Panc1 (cell line): ENCODE measurements at regions not wholly inside any gene's neighbourhood (a gene's known extent, or its start where the extent isn't known, plus 50 kb on each side); places are given as distances from the start of the nearest gene placed in this dataset.

Source experiments
- ATAC-seq: fragments of 200-7000 bp; cut with Tn5 transposase; 2 replicates; pipeline ENCODE4 v1.9.1; 2020; ENCODE audit warnings: mild to moderate bottlenecking, moderate library complexity
- BruUV-seq: library from RNA; stranded (reverse); fragments of 400-500 nt; replicated peaks from 2 replicates; lab custom pipeline; 2021; lab: Mats Ljungman, UMichigan
- CTCF ChIA-PET: fragments of 300-600 bp; sonication (Branson Sonifier 250); formaldehyde crosslinking; loops from one replicate; lab custom pipeline; 2022; ENCODE audit warnings: antibody characterized with exemption; lab: Charles Lee
- POLR2A ChIA-PET: fragments of 300-600 bp; sonication (Branson Sonifier 250); formaldehyde crosslinking; loops from one replicate; lab custom pipeline; 2022; ENCODE audit warnings: antibody characterized with exemption; lab: Charles Lee
- DNase-seq: peaks from one replicate; pipeline ENCODE4 v3.0.0-alpha.2; 2010; ENCODE audit warnings: low read depth, low spot score
- H3K27ac ChIP-seq: 2 replicates; pipeline ENCODE4 v1.5.1; 2011; ENCODE audit warnings: mild to moderate bottlenecking, low read length, inconsistent platforms
- H3K27me3 ChIP-seq: fragments of 200-500 bp; sonication (Bioruptor generic); 2 replicates; pipeline ENCODE4 v1.6.0; 2014; ENCODE audit warnings: low read length, inconsistent platforms; ENCODE audit not compliant: control insufficient read depth, insufficient read depth
- H3K36me3 ChIP-seq: fragments of 200-500 bp; sonication (Bioruptor generic); 2 replicates; pipeline ENCODE4 v1.5.1; 2014; ENCODE audit warnings: inconsistent platforms, mild to moderate bottlenecking, low read length, moderate library complexity; ENCODE audit not compliant: control insufficient read depth, insufficient read depth
- H3K4me1 ChIP-seq: 2 replicates; pipeline ENCODE4 v1.5.1; 2011; ENCODE audit warnings: inconsistent platforms, mild to moderate bottlenecking, low read length, moderate library complexity; ENCODE audit not compliant: control insufficient read depth, insufficient read depth
- H3K4me3 ChIP-seq, 2 experiments: 2 replicates each; pipeline ENCODE4 v1.5.1; 2011 to 2012; ENCODE audit warnings: low read depth in 2 of 2, low read length in 2 of 2, mild to moderate bottlenecking in 2 of 2, inconsistent platforms in 1 of 2, moderate library complexity in 1 of 2
- H3K9me3 ChIP-seq: fragments of 200-500 bp; sonication (Bioruptor generic); 2 replicates; pipeline ENCODE4 v1.5.1; 2014; ENCODE audit warnings: low read depth, mild to moderate bottlenecking, inconsistent platforms, low read length, moderate library complexity; ENCODE audit not compliant: control insufficient read depth, insufficient read depth
- POLR2AphosphoS5 ChIP-seq: IDR thresholded peaks from 2 replicates; pipeline ENCODE4 v1.6.1; 2012; ENCODE audit warnings: mild to moderate bottlenecking, low read depth, low read length, moderate library complexity
- SIN3A ChIP-seq: IDR thresholded peaks from 2 replicates; pipeline ENCODE4 v1.6.1; 2012; ENCODE audit warnings: low read depth, mild to moderate bottlenecking, low read length, moderate library complexity, borderline replicate concordance; ENCODE audit not compliant: insufficient read depth
- TCF7L2 ChIP-seq: IDR thresholded peaks from 2 replicates; pipeline ENCODE4 v1.6.1; 2011; ENCODE audit warnings: mild to moderate bottlenecking, low read depth, low read length, inconsistent platforms
- in situ Hi-C: cut with HindIII; loops from 2 replicates; pipeline ENCODE4 v1.10.0; 2016; ENCODE audit warnings: low sequenced_read_pairs, low pct_unique_long_range_greater_than_20kb
- intact Hi-C: fragments of 100-400 bp; cut with micrococcal nuclease; formaldehyde crosslinking; loops from one replicate; pipeline ENCODE4 v1.10.0; 2022; ENCODE audit not compliant: unreplicated experiment
- TF ChIP-seq, protein P1 (sequence below), 2 experiments: IDR thresholded peaks; 2 replicates each; pipeline ENCODE4 v1.6.1; 2011 to 2012; ENCODE audit warnings: low read depth in 2 of 2, control low read depth in 1 of 2, low read length in 1 of 2, mild to moderate bottlenecking in 1 of 2, moderate library complexity in 1 of 2; ENCODE audit not compliant: insufficient read depth in 1 of 2
- TF ChIP-seq, protein P2 (sequence below): fragments of 450-650 bp; IDR thresholded peaks from 2 replicates; pipeline ENCODE4 v1.5.1; 2017; ENCODE audit warnings: mild to moderate bottlenecking

DNA sequence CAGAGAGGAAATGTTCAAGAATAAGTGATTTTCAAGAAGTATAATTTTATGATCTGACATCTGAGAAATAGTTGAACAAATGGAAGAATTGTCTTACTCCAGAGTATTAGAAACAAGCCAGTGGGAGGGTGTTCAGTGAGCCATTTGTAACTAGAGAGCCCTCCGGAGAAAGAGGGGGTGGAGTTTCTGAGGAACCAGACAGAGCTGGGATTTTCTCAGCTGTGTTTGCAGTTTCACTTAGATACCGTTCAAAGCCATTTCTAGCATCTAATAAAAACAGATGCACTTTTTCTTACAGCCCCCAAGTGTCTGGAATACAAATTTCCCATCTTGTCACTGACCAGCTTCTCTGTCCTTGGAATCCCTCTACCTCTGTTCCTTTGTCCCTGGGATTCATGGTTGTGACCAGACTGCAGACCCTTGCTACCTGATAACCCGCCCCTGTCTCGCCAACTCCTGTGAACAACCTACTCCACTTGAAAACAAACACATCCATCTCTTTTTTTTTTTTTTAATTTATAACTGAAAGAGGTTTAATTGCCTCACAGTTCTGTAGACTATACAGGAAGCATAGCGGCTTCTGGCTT is 132.8 kb upstream of the KLF3 start:
- TF ChIP-seq, protein P1, sequence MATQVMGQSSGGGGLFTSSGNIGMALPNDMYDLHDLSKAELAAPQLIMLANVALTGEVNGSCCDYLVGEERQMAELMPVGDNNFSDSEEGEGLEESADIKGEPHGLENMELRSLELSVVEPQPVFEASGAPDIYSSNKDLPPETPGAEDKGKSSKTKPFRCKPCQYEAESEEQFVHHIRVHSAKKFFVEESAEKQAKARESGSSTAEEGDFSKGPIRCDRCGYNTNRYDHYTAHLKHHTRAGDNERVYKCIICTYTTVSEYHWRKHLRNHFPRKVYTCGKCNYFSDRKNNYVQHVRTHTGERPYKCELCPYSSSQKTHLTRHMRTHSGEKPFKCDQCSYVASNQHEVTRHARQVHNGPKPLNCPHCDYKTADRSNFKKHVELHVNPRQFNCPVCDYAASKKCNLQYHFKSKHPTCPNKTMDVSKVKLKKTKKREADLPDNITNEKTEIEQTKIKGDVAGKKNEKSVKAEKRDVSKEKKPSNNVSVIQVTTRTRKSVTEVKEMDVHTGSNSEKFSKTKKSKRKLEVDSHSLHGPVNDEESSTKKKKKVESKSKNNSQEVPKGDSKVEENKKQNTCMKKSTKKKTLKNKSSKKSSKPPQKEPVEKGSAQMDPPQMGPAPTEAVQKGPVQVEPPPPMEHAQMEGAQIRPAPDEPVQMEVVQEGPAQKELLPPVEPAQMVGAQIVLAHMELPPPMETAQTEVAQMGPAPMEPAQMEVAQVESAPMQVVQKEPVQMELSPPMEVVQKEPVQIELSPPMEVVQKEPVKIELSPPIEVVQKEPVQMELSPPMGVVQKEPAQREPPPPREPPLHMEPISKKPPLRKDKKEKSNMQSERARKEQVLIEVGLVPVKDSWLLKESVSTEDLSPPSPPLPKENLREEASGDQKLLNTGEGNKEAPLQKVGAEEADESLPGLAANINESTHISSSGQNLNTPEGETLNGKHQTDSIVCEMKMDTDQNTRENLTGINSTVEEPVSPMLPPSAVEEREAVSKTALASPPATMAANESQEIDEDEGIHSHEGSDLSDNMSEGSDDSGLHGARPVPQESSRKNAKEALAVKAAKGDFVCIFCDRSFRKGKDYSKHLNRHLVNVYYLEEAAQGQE (IDR thresholded peaks at IDR 0.05; ENCODE audit: insufficient read depth in 1 of 2, low read depth in 2 of 2, low read length in 1 of 2) = no peak
- no peak for TF ChIP-seq POLR2AphosphoS5
- TF ChIP-seq SIN3A = no peak
- TF ChIP-seq TCF7L2 = no peak
- TF ChIP-seq, protein P2, sequence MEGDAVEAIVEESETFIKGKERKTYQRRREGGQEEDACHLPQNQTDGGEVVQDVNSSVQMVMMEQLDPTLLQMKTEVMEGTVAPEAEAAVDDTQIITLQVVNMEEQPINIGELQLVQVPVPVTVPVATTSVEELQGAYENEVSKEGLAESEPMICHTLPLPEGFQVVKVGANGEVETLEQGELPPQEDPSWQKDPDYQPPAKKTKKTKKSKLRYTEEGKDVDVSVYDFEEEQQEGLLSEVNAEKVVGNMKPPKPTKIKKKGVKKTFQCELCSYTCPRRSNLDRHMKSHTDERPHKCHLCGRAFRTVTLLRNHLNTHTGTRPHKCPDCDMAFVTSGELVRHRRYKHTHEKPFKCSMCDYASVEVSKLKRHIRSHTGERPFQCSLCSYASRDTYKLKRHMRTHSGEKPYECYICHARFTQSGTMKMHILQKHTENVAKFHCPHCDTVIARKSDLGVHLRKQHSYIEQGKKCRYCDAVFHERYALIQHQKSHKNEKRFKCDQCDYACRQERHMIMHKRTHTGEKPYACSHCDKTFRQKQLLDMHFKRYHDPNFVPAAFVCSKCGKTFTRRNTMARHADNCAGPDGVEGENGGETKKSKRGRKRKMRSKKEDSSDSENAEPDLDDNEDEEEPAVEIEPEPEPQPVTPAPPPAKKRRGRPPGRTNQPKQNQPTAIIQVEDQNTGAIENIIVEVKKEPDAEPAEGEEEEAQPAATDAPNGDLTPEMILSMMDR = no peak
- POLR2A ChIA-PET = no interaction called here
- in situ Hi-C loops = no loop called here
- no peak overlapping the region for H3K27ac ChIP-seq
- CTCF ChIA-PET = no interaction called here
- no peaks in the 10 kb centered on the region for H3K4me1 ChIP-seq
- ATAC-seq (no peak), DNase-seq (no peak)
- no peaks in the 10 kb centered on the region for H3K27me3 ChIP-seq
- H3K4me3 ChIP-seq = no peak overlapping the region
- no peaks in the 10 kb centered on the region for H3K36me3 ChIP-seq
- no peaks in the 10 kb centered on the region for H3K9me3 ChIP-seq
- BruUV-seq = no TSS peak
- intact Hi-C loops = no loop called here

DNA sequence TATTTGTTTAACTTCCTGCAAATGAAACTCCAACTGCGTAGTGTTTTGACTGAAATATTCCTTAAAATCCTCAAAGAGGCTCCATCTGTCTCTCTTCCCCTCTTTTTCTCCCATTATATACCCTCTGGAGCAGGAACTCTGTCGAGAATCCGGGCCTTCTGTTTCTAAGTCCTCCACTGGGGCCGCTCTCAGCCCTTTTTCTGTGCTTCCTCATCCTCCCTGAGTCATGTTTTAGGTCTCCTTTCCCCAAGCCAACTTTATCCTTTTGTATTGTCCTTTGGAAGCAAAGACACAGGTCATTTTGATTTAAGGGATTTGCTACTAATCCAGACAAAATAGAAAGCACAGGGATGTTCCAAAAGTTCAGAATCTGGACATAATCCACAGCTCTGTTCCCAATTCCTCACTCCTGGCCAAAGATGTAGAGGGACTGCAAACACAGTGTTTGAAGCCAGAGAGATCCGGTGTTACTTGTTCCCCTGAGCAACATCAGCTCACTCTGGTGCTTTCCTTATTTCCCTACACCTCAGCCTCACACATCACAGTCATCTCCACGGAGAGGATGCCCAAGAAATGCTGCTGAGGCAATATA is 131.0 kb upstream of the KLF3 start:
- CTCF ChIA-PET = no interaction called here

More for the DNA sequence above, 131.0 kb upstream of the KLF3 start:
- Histone ChIP-seq H3K36me3 (no peaks in the 10 kb centered on the region), H3K4me1 (no peaks in the 10 kb centered on the region), H3K4me3 (no peak overlapping the region), H3K27ac (no peak overlapping the region), H3K27me3 (no peaks in the 10 kb centered on the region), H3K9me3 (no peaks in the 10 kb centered on the region)
- intact Hi-C loops = no loop called here
- no peak for DNase-seq
- in situ Hi-C loops = no loop called here
- no TSS peak for BruUV-seq
- TF ChIP-seq, protein P2 = no peak
- TF ChIP-seq SIN3A = no peak
- TF ChIP-seq TCF7L2 = no peak
- TF ChIP-seq, protein P1 (IDR thresholded peaks at IDR 0.05; ENCODE audit: insufficient read depth in 1 of 2, low read depth in 2 of 2, low read length in 1 of 2) = no peak
- no peak for TF ChIP-seq POLR2AphosphoS5
- no peak for ATAC-seq
- POLR2A ChIA-PET = no interaction called here
